ENCODE measurements at regions not wholly inside any gene's neighbourhood (a gene's known extent, or its start where the extent isn't known, plus 50 kb on each side); places are given as distances from the start of the nearest gene placed in this dataset.
"Not testable (repeated sequence)": the region's sequence is repeated elsewhere in the genome, so short reads cannot be mapped to it uniquely, and the experiment has no call there.

DNA sequence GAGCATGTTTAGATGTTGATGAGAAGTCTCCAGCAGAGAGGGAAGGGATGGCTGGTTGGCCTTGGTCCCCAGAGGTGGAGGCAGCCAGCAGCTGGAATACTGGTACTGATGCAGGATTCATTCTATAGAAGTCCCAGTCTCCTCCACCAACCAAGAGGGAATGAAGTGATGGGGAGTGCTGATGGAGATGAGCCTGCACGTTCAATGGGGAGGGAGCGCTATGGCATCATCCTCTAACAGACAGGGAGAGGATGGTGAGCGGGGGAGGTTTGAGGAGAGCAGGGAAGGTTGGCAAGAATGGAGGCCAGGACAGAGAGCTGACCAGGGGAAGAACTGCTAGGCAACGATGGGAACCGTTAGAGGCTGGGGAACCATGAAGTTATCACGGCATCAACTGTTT lies 159.8 kb upstream of the MVB12B start:
- Mint-ChIP-seq H3K9me3 (no peaks in the 10 kb centered on the region), H3K4me3 (ENCODE audit: low read depth) (no peak overlapping the region)

DNA sequence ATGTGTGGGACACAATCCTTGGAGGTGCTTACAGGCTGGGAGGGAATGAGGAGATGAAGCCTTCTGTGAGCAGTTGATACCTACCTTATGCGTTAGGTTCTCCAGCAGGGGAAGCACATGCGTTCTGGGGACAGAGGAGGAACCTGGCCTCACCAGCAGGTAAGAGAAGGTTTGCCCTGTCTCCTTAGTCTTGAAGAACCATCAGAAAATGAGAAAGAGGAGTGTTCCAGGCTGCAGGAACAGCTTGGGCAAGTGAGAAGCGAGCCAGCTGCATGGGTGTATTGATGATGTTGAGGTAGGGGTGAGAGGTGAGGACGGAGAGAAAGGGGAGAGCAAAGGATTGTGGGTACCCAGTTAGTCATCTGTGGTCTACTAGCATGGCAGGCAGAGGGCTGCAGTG lies 156.9 kb upstream of the MVB12B start:
- intact Hi-C loops (cut with micrococcal nuclease), result no loop called here
- no peak overlapping the region for H3K4me3 Mint-ChIP-seq (ENCODE audit: low read depth)
- peaks cover 8% of the 10 kb centered on the region for H3K27me3 Mint-ChIP-seq (ENCODE audit: low read depth)
- no peaks in the 10 kb centered on the region for H3K9me3 Mint-ChIP-seq
- no peaks in the 10 kb centered on the region for H3K36me3 Mint-ChIP-seq (ENCODE audit: low read depth)
- H3K27ac Mint-ChIP-seq, result no peak overlapping the region
- DNase-seq (ENCODE audit: low spot score), result no peak
- H3K4me1 Mint-ChIP-seq (ENCODE audit: low read depth), result no peaks in the 10 kb centered on the region

More for the DNA sequence above, 159.8 kb upstream of the MVB12B start:
- Mint-ChIP-seq H3K4me1 (ENCODE audit: low read depth) (no peaks in the 10 kb centered on the region), H3K36me3 (ENCODE audit: low read depth) (no peaks in the 10 kb centered on the region), H3K27ac (no peak overlapping the region), H3K27me3 (ENCODE audit: low read depth) (peaks cover 8% of the 10 kb centered on the region)
- DNase-seq (ENCODE audit: low spot score), result no peak
- intact Hi-C loops (cut with micrococcal nuclease), result no loop called here

DNA sequence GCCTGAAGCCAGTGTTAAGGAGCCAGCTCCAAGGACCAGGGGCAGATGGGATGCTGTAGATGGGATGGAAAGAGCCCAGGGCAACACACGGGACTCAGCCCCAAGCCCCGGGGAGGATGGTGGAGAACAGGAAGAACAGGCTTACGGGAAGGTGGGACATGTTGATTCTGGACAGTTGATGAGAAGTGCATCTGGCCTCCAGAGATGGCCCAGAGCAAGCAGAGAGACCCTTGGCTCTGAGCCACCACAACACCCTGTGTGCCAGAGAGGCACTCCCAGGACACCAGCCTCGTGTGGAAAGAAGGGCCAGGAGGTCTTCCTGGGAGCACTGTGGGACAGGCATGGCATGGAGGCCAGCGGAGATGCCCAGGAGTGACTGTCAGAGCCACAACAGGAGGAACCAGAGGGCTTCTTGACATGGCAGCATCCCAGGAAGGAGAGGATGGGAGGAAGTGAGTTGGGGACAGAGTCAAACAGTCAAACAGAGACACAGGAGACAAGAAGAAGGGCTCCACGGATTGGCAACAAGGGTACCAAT lies 156.3 kb upstream of the MVB12B start:
- H3K27ac Mint-ChIP-seq, result no peak overlapping the region
- no peaks in the 10 kb centered on the region for H3K36me3 Mint-ChIP-seq (ENCODE audit: low read depth)
- peaks cover 8% of the 10 kb centered on the region for H3K27me3 Mint-ChIP-seq (ENCODE audit: low read depth)
- intact Hi-C loops (cut with micrococcal nuclease), result no loop called here
- H3K9me3 Mint-ChIP-seq, result no peaks in the 10 kb centered on the region
- H3K4me1 Mint-ChIP-seq (ENCODE audit: low read depth), result no peaks in the 10 kb centered on the region
- DNase-seq (ENCODE audit: low spot score), result no peak
- H3K4me3 Mint-ChIP-seq (ENCODE audit: low read depth), result no peak overlapping the region

DNA sequence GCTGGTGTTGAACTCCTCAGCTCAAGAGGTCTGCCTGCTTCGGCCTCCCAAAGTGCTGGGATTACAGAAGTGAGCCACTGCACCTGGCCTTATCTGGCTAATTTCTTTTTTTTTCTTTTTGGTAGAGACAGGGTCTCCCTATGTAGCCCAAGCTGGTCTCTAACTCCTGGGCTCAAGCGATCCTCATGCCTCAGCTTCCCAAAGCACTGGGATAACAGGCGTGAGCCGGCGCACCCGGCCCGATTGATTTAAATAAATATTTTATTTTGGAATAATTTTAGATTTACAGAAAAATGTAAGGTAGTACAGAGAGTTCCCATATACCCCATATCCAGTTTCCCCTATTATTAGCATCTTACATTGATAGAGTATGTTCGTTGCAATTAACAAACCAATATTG lies 155.0 kb upstream of the MVB12B start:
- Mint-ChIP-seq H3K27ac (no peak overlapping the region), H3K4me1 (ENCODE audit: low read depth) (no peaks in the 10 kb centered on the region), H3K4me3 (ENCODE audit: low read depth) (no peak overlapping the region), H3K9me3 (no peaks in the 10 kb centered on the region), H3K36me3 (ENCODE audit: low read depth) (no peaks in the 10 kb centered on the region), H3K27me3 (ENCODE audit: low read depth) (peaks cover 5% of the 10 kb centered on the region)
- DNase-seq (ENCODE audit: low spot score), result no peak
- intact Hi-C loops (cut with micrococcal nuclease), result no loop called here

DNA sequence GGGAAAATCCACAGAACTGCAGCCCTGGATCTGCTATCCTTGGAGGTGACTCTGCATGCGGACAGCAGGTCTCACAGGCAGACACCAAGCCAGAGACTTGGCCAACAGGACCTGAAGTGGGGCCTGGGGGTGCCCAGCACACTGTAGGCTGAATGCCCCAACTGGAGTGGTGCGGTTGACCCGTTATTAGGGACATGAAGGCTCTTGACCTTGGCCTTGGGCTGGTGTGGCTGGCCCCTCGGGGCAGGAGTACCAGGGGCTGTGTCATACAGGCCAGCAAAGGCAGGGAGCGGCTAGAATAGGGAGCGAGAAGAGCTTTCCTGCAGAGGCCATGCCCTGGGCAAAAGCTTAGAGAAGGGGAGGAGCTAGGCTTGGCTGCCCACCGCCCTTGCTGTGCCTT lies 153.2 kb upstream of the MVB12B start:
- Mint-ChIP-seq H3K36me3 (ENCODE audit: low read depth) (no peaks in the 10 kb centered on the region), H3K27me3 (ENCODE audit: low read depth) (peaks cover 6% of the 10 kb centered on the region), H3K9me3 (no peaks in the 10 kb centered on the region), H3K27ac (no peak overlapping the region), H3K4me1 (ENCODE audit: low read depth) (no peaks in the 10 kb centered on the region), H3K4me3 (ENCODE audit: low read depth) (no peak overlapping the region)
- intact Hi-C loops (cut with micrococcal nuclease), result no loop called here
- DNase-seq (ENCODE audit: low spot score), result no peak

DNA sequence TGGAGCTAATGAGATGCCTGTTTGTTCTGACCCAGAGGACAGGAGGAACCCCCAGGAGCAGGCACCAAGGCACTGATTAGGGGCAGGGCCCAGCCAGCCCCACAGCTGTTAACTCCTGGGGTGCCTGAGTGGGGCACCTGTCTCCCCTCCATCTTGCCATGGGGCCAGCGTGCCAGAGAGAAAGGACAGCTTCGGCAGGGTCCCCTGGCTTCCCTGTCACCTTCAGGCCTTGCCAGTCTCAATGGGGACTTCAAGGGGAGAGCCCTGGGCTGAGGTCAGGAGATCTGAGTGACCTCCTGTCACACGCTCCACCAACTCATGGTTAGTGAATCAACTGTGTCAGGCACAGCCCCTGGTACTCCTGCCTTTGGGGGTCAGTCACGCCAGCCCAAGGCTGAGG lies 152.7 kb upstream of the MVB12B start:
- no peaks in the 10 kb centered on the region for H3K36me3 Mint-ChIP-seq (ENCODE audit: low read depth)
- no peaks in the 10 kb centered on the region for H3K9me3 Mint-ChIP-seq
- intact Hi-C loops (cut with micrococcal nuclease), result no loop called here
- peaks cover 6% of the 10 kb centered on the region for H3K27me3 Mint-ChIP-seq (ENCODE audit: low read depth)
- no peak for DNase-seq (ENCODE audit: low spot score)
- no peak overlapping the region for H3K27ac Mint-ChIP-seq
- H3K4me1 Mint-ChIP-seq (ENCODE audit: low read depth), result no peaks in the 10 kb centered on the region
- H3K4me3 Mint-ChIP-seq (ENCODE audit: low read depth), result no peak overlapping the region

DNA sequence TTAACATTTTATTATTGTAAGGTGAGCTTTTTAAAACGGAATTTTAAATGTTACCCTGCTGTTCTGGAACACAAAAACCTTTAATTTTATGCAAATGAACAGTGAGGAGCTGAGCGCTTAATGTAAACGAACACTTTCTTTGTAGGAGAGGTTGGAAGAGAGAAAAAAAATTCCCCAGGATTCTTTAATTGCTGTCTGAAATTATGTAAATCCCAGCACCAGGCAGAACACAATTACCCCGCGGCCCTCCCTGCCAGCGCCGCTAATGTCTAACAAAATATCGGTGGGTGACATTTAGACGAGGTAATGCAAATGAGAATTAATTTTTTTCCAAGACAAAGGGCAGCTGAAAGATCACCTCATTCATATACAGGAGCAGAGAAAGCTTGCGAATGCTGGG lies 143.4 kb upstream of the MVB12B start:
- Mint-ChIP-seq H3K9me3 (peaks cover 7% of the 10 kb centered on the region), H3K36me3 (ENCODE audit: low read depth) (no peaks in the 10 kb centered on the region), H3K4me3 (ENCODE audit: low read depth) (no peak overlapping the region), H3K4me1 (ENCODE audit: low read depth) (no peaks in the 10 kb centered on the region), H3K27ac (no peak overlapping the region), H3K27me3 (ENCODE audit: low read depth) (peaks cover 25% of the 10 kb centered on the region)
- intact Hi-C loops (cut with micrococcal nuclease), result no loop called here
- DNase-seq (ENCODE audit: low spot score), result no peak

DNA sequence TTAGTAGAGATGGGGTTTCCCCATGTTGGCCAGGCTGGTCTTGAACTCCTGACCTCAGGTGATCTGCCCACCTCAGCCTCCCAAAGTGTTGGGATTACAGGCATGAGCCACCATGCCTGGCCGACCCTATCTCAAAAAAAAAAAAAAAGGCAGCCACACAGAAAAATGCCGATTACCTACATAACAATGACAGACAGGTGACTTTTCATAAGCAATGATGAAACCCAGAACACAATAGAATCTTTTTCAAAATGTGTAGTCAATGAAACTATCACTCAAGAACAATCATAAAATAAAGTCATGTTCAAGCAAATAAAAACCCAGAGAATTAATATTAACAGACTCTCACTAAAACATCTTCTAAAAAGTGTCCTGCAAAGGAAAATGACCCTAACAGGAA lies 135.6 kb upstream of the MVB12B start:
- H3K27ac Mint-ChIP-seq; H3K4me1 Mint-ChIP-seq (ENCODE audit: low read depth); H3K36me3 Mint-ChIP-seq (ENCODE audit: low read depth); H3K4me3 Mint-ChIP-seq (ENCODE audit: low read depth); DNase-seq (ENCODE audit: low spot score); H3K9me3 Mint-ChIP-seq; intact Hi-C loops (cut with micrococcal nuclease); H3K27me3 Mint-ChIP-seq (ENCODE audit: low read depth): not testable (repeated sequence)

DNA sequence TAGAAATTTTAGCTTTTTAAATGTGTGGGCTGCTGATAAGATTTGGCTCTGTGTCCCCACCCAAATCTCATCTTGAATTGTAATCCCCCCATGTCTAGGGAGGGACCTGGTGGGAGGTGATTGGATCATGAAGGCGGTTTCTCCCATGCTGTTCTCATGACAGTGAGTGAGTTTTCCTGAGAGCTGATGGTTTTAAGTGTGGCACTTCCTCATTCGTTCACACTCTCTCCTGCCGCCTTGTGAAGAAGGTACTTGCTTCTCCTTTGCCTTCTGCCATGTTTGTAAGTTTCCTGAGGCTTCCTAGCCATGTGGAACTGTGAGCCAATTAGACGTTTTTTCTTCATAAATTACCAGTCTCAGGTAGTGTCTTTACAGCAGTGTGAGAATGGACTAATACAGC lies 127.8 kb upstream of the MVB12B start:
- Mint-ChIP-seq H3K27ac (no peak overlapping the region), H3K4me1 (ENCODE audit: low read depth) (no peaks in the 10 kb centered on the region), H3K36me3 (ENCODE audit: low read depth) (no peaks in the 10 kb centered on the region), H3K4me3 (ENCODE audit: low read depth) (no peak overlapping the region), H3K9me3 (no peaks in the 10 kb centered on the region), H3K27me3 (ENCODE audit: low read depth) (peaks cover 11% of the 10 kb centered on the region)
- intact Hi-C loops (cut with micrococcal nuclease), result no loop called here
- no peak for DNase-seq (ENCODE audit: low spot score)

DNA sequence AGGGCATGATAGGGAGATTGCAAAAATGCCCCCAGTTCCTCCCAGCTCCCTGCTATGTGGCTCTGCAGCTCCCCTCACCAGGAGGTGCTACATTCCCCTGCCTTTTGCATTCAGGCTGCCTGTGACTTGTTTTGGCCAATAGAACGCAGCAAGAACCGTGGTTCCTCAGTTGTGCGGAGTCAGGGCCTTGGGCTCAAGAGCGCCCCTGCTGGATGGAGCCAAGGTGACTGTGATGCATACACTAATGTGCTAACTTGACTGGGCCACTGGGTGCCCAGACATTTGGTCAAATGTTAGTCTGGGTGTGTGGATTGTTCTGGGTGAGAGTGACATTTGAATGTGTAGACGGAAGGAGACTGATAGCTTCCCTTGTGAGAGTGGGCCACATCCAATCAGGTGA lies 123.3 kb upstream of the MVB12B start:
- Mint-ChIP-seq H3K4me3 (ENCODE audit: low read depth) (no peak overlapping the region), H3K36me3 (ENCODE audit: low read depth) (no peaks in the 10 kb centered on the region), H3K27me3 (ENCODE audit: low read depth) (peaks cover 6% of the 10 kb centered on the region), H3K4me1 (ENCODE audit: low read depth) (no peaks in the 10 kb centered on the region), H3K27ac (no peak overlapping the region), H3K9me3 (no peaks in the 10 kb centered on the region)
- DNase-seq (ENCODE audit: low spot score), result no peak
- intact Hi-C loops (cut with micrococcal nuclease), result no loop called here

DNA sequence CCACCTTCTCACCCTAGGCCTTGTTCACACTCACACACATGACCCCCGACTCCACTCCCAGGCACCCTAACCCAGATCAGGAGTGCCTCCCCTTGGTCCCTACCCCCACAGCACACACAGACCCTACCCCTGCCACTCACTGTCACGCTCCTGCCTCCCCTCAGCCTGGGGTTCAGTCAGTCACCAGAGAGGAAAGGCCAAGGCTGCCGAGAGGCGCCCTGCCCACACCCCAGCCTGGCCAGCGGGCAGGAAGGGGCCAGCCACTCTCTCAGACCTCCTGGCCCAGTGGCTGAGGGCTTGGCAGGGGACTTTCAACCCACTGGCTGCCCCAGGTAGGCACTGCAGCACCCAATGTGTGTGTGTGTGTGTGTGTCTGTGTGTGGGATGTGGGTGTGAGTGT lies 122.4 kb upstream of the MVB12B start:
- Mint-ChIP-seq H3K4me1 (ENCODE audit: low read depth) (no peaks in the 10 kb centered on the region), H3K27ac (no peak overlapping the region), H3K4me3 (ENCODE audit: low read depth) (no peak overlapping the region), H3K27me3 (ENCODE audit: low read depth) (peaks cover 4% of the 10 kb centered on the region), H3K36me3 (ENCODE audit: low read depth) (no peaks in the 10 kb centered on the region), H3K9me3 (no peaks in the 10 kb centered on the region)
- intact Hi-C loops (cut with micrococcal nuclease), result no loop called here
- DNase-seq (ENCODE audit: low spot score), result no peak

DNA sequence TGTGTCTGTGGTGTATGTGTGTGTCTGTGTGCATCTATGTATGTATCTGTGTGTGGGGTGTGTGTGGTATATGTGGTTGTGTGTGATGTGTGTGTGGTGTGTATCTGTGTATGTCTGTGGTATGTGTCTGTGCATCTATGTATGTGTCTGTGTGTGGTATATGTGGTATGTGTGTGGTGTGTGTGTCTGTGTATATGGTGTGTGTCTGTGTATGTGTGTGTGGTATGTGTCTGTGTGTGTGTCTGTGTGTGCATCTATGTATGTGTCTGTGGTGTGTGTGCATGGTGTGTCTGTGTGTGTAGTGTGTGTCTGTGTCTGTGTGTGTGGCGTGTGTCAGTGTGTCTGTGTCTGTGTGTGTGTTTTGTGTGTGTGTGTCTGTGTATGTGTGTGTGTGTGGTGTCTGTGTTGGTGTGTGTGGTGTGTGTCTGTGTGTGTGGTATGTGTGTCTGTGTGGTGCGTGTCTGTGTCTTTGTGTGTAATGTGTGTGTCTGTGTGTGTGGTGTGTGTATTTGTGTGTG lies 121.9 kb upstream of the MVB12B start:
- H3K27me3 Mint-ChIP-seq (ENCODE audit: low read depth), result peaks cover 4% of the 10 kb centered on the region
- no peak overlapping the region for H3K27ac Mint-ChIP-seq
- H3K4me3 Mint-ChIP-seq (ENCODE audit: low read depth), result no peak overlapping the region
- intact Hi-C loops (cut with micrococcal nuclease), result no loop called here
- H3K9me3 Mint-ChIP-seq, result no peaks in the 10 kb centered on the region
- DNase-seq (ENCODE audit: low spot score), result no peak
- no peaks in the 10 kb centered on the region for H3K4me1 Mint-ChIP-seq (ENCODE audit: low read depth)
- no peaks in the 10 kb centered on the region for H3K36me3 Mint-ChIP-seq (ENCODE audit: low read depth)

DNA sequence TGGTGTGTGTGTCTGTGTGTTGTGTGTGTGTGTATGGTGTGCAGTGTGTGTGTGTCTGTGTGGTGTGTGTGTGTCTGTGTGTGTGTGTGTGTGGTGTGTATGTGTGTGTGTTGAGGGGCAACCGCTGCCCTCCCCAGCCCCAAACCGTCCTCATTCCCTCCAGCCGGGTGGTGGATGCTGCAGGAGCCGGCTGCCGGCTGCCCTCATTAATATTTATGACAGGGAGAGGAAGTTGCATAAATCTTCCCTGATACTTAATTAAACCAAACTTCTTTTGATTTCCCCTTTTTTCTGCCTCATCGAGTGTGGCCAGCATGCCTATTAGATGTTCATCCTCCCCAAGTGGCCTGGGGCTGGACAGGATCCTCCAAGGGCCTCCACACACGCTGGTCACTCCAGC lies 121.4 kb upstream of the MVB12B start:
- no peaks in the 10 kb centered on the region for H3K36me3 Mint-ChIP-seq (ENCODE audit: low read depth)
- peaks cover 2% of the 10 kb centered on the region for H3K27me3 Mint-ChIP-seq (ENCODE audit: low read depth)
- no peak overlapping the region for H3K4me3 Mint-ChIP-seq (ENCODE audit: low read depth)
- intact Hi-C loops (cut with micrococcal nuclease), result no loop called here
- no peak overlapping the region for H3K27ac Mint-ChIP-seq
- no peaks in the 10 kb centered on the region for H3K9me3 Mint-ChIP-seq
- DNase-seq (ENCODE audit: low spot score), result no peak
- H3K4me1 Mint-ChIP-seq (ENCODE audit: low read depth), result no peaks in the 10 kb centered on the region

DNA sequence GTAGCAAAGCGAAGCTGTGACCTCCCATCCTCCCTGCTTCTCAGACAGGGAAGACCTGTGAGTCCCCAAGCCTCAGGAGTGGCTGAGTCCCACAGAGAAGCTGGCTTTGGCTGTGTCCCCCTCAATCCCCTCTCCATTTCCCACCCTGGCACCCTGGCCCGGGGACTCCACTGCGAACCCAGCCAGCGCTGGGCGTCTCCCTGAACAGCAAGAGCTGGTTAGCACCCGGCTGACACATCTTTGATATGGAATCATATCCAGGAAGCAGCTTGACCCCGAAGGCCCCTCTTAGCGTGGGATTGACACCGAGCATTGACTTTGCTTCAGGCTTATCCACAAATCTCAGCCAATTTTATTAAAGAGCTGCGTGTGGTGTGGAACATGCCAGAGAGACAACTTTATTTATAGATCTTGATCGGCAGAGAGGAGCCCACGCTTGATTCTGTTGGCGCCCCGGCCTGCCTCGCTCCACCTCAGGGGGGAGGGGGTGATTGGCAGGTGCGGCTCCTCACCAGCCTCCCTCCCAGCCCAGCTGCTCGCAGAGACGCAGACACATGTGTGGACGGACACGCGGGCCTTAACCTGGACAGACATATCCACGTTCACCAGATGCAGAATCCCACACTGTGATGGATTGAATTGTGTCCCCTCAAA lies 120.7 kb upstream of the MVB12B start:
- Mint-ChIP-seq H3K36me3 (ENCODE audit: low read depth) (no peaks in the 10 kb centered on the region), H3K9me3 (no peaks in the 10 kb centered on the region), H3K4me1 (ENCODE audit: low read depth) (no peaks in the 10 kb centered on the region), H3K27ac (no peak overlapping the region), H3K4me3 (ENCODE audit: low read depth) (no peak overlapping the region), H3K27me3 (ENCODE audit: low read depth) (peaks cover 2% of the 10 kb centered on the region)
- DNase-seq (ENCODE audit: low spot score), result no peak
- intact Hi-C loops (cut with micrococcal nuclease), result no loop called here

All from activated T-helper 2 cell treated with anti-CD3 and anti-CD28 coated beads, Interferon-gamma antibody, Interleukin-2, Interleukin-4, amounts not matched to agents 10 μg/mL and 5 μg/mL and 100 μg/mL, durations not matched to agents 14 hours and 24 hours and 36 hours (primary cell).